ENCODE measurements at regions not wholly inside any gene's neighbourhood (a gene's known extent, or its start where the extent isn't known, plus 50 kb on each side); places are given as distances from the start of the nearest gene placed in this dataset.
"Not testable (repeated sequence)": the region's sequence is repeated elsewhere in the genome, so short reads cannot be mapped to it uniquely, and the experiment has no call there.

DNA sequence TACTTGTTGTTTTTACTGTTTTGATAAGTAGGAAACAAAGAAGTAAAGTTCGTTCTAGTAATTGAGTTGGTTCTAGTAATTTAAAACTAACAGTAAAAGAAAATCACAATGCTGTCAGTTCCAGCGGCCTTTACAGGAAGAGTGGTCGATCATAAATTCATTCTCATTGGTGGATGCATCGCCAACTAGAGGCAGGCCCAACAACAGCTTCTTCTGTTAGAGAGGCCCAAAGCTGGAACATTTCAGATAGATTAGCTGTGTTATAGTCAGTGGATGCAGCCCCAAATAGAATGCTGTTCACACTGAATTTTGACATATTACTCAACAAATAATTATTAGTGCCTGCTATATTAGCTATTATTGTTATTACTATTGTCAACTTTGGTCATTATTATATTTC is 80.8 kb downstream of the ARRDC3 start:
- no peaks in the 10 kb centered on the region for H3K36me3 ChIP-seq (ENCODE audit: insufficient read depth, low read length)
- H3K4me3 ChIP-seq (ENCODE audit: low read length) = no peak overlapping the region
- no peak overlapping the region for H3K4me2 ChIP-seq (ENCODE audit: low read length)
- no peak overlapping the region for H3K9ac ChIP-seq (ENCODE audit: low read depth, low read length)
- H3K4me1 ChIP-seq (ENCODE audit: control insufficient read depth, insufficient read depth, low read length) = peaks cover 21% of the 10 kb centered on the region
- H3K27me3 ChIP-seq (ENCODE audit: control insufficient read depth, insufficient read depth, low read length) = no peaks in the 10 kb centered on the region
- no peaks in the 10 kb centered on the region for H3K9me3 ChIP-seq (replicated peaks; ENCODE audit: low read length)

DNA sequence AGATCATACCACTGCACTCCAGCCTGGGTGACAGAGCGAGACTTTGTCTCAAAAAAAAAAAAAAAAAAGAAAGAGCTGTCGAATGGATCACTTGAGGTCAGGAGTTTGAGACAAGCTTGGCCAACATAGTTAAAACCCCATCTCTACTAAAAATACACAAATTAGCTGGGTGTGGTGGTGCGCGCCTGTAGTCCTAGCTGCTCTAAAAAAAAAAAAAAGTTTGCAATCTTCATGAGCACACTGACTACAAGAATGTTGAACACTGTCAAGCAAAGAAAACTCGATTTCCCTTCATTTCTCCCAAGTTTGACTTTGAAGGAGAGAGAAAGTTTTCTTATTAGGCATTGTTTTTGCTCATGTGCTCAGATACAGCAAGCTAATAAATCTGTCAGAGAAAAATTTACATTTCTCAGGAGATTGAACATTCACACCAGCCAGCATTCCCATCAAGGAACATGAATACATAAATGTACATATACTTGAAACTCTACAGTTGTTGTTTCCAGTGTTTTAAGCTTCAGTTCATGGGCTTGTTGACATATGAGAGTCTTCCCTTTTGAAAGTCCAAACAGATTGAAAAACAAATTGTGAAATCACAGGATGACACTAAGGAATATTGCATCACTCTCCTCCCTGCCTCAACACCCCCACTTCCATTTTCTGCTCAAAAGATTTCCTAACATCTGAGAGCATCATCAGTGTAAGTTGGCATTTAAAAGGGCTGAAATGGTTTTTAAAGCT is 81.8 kb downstream of the ARRDC3 start:
- H3K27me3 ChIP-seq (ENCODE audit: control insufficient read depth, insufficient read depth, low read length) = no peaks in the 10 kb centered on the region
- H3K9me3 ChIP-seq (replicated peaks; ENCODE audit: low read length) = no peaks in the 10 kb centered on the region
- no peaks in the 10 kb centered on the region for H3K36me3 ChIP-seq (ENCODE audit: insufficient read depth, low read length)
- H3K4me1 ChIP-seq (ENCODE audit: control insufficient read depth, insufficient read depth, low read length) = peaks cover 22% of the 10 kb centered on the region
- no peak overlapping the region for H3K9ac ChIP-seq (ENCODE audit: low read depth, low read length)
- H3K4me2 ChIP-seq (ENCODE audit: low read length) = no peak overlapping the region
- no peak overlapping the region for H3K4me3 ChIP-seq (ENCODE audit: low read length)

DNA sequence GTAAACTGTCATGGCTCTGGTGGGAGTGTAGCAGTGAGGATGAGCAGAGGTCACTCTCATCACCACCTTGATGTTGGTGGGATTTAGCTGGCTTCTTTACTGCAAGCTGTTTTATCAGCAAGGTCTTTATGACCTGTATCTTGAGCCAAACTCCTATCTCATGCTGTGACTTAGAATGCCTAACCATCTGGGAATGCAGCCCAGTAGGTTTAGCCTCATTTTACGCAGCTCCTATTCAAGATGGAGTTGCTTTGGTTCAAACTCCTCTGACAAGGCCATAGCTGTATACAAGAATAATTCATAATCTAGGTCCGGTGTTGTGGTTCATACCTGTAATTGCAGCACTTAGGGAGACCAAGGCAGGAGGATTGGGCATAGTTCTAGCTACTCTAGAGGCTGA is 85.1 kb downstream of the ARRDC3 start:
- H3K4me1 ChIP-seq (ENCODE audit: control insufficient read depth, insufficient read depth, low read length) = peaks cover 33% of the 10 kb centered on the region
- no peak overlapping the region for H3K9ac ChIP-seq (ENCODE audit: low read depth, low read length)
- no peak overlapping the region for H3K4me3 ChIP-seq (ENCODE audit: low read length)
- no peaks in the 10 kb centered on the region for H3K9me3 ChIP-seq (replicated peaks; ENCODE audit: low read length)
- H3K27me3 ChIP-seq (ENCODE audit: control insufficient read depth, insufficient read depth, low read length) = no peaks in the 10 kb centered on the region
- H3K4me2 ChIP-seq (ENCODE audit: low read length) = no peak overlapping the region
- no peaks in the 10 kb centered on the region for H3K36me3 ChIP-seq (ENCODE audit: insufficient read depth, low read length)

DNA sequence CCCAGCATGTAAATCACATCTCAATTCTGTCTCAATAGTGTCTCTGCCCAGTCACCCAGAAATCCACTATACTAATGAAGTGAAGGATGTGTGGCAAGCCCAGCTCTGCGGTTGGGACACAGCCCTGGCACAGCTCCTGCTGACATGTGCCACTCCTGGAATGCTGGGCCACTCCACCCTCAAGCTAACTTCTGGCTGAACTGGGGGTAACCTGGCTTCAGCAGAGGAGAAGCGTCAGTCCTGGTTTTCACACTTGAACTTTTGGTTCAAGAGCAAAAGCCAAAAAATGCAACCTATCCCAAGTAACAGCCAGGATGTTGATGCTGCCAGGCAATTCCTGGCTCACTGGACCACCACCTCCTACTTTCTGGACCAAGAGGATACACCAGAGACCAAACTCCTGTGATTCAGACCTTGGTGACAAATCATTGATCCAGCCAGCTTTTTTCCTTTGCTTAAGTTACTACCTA is 86.4 kb downstream of the ARRDC3 start:
- H3K4me1 ChIP-seq (ENCODE audit: control insufficient read depth, insufficient read depth, low read length) = peaks cover 33% of the 10 kb centered on the region
- peak overlapping the region; percentile 6 for H3K4me2 ChIP-seq (ENCODE audit: low read length)
- H3K27me3 ChIP-seq (ENCODE audit: control insufficient read depth, insufficient read depth, low read length) = no peaks in the 10 kb centered on the region
- no peak overlapping the region for H3K4me3 ChIP-seq (ENCODE audit: low read length)
- H3K9me3 ChIP-seq (replicated peaks; ENCODE audit: low read length) = no peaks in the 10 kb centered on the region
- no peaks in the 10 kb centered on the region for H3K36me3 ChIP-seq (ENCODE audit: insufficient read depth, low read length)
- peak overlapping the region; percentile 56 for H3K9ac ChIP-seq (ENCODE audit: low read depth, low read length)

DNA sequence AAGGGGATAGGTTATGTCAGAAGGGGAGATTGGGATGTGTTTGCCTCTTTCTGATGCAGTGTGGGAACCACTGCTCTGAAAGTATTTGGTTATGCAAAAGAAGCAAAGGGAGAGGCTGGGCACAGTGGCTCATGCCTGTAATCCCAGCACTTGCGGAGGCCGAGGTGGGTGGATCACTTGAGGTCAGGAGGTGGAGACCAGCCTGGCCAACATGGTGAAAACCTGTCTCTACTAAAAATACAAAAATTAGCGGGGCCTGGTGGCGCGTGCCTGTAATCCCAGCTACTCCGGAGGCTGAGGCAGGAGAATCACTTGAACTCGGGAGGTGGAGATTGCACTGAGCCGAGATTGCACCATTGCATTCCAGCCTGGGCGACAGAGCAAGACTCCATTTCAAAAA is 87.0 kb downstream of the ARRDC3 start:
- not testable (repeated sequence) for H3K36me3 ChIP-seq (ENCODE audit: insufficient read depth, low read length); H3K9me3 ChIP-seq (replicated peaks; ENCODE audit: low read length); H3K4me3 ChIP-seq (ENCODE audit: low read length); H3K27me3 ChIP-seq (ENCODE audit: control insufficient read depth, insufficient read depth, low read length)
- Histone ChIP-seq H3K4me2 (ENCODE audit: low read length) (peak overlapping the region; percentile 6), H3K4me1 (ENCODE audit: control insufficient read depth, insufficient read depth, low read length) (peaks cover 27% of the 10 kb centered on the region), H3K9ac (ENCODE audit: low read depth, low read length) (peak overlapping the region; percentile 56)

DNA sequence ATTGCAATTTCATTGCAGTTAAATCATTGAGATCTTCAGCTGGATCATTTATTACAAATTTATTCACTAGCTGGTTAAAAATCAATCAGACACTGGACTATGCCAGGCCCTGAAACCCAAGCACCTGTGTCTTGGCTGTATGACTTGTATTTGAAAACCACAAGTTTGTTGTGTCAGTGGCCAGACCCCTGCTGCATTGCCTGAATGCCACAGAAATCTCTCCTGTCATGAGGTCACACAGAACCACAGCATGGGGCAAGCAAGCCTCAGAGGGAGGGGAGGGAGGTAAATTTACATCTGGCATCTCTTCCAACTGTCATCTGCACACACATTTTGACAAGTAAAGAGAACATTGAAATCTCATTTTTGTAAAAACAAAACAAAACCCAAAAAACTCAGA is 90.0 kb downstream of the ARRDC3 start:
- H3K4me1 ChIP-seq (ENCODE audit: control insufficient read depth, insufficient read depth, low read length) = peaks cover 26% of the 10 kb centered on the region
- H3K4me2 ChIP-seq (ENCODE audit: low read length) = no peak overlapping the region
- H3K4me3 ChIP-seq (ENCODE audit: low read length) = no peak overlapping the region
- no peaks in the 10 kb centered on the region for H3K27me3 ChIP-seq (ENCODE audit: control insufficient read depth, insufficient read depth, low read length)
- no peaks in the 10 kb centered on the region for H3K9me3 ChIP-seq (replicated peaks; ENCODE audit: low read length)
- H3K9ac ChIP-seq (ENCODE audit: low read depth, low read length) = no peak overlapping the region
- H3K36me3 ChIP-seq (ENCODE audit: insufficient read depth, low read length) = no peaks in the 10 kb centered on the region

DNA sequence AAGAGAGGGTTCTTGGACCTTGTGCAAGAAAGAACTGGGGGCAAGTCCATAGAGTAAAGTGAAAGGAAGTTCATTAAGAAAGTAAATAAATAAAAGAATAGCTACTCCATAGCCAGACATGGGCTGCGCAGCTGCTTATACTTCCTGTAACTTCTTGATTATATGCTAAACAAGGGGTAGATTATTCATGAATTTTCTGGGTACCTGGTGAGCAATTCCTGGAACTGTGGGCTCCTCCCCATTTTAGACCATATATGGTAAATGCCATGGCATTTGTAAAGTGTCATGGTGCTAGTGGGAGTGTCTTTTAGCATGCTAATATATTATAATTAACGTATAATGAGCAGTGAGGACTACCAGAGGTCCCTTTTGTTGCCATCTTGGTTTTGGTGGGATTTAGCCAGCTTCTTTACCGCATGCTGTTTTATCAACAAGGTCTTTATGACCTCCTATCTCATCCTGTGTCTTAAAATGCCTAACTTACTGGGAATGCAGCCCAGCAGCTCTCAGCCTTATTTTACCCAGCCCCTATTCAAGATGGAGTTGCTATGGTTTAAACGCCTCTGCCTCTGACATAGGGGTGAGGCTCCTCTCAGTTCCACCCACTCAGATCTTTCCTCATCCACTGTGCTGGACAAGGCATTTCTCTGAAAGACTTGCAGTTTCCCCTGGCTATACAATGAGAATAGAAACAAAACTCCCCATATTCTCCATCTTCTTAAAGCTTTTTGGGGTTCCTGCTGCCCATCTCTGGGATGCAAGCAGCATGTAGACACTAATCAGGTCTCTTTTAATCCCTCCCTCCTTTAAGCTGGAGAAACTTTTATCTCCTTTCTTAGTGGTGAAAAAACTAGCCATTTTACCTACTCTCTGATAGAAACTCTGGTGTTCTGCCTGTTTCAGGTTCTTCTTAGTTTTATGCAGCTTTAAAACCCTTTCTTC is 91.2 kb downstream of the ARRDC3 start:
- Histone ChIP-seq H3K4me2 (ENCODE audit: low read length) (no peak overlapping the region), H3K9me3 (replicated peaks; ENCODE audit: low read length) (no peaks in the 10 kb centered on the region), H3K36me3 (ENCODE audit: insufficient read depth, low read length) (no peaks in the 10 kb centered on the region), H3K4me3 (ENCODE audit: low read length) (no peak overlapping the region), H3K9ac (ENCODE audit: low read depth, low read length) (no peak overlapping the region), H3K27me3 (ENCODE audit: control insufficient read depth, insufficient read depth, low read length) (no peaks in the 10 kb centered on the region), H3K4me1 (ENCODE audit: control insufficient read depth, insufficient read depth, low read length) (peaks cover 20% of the 10 kb centered on the region)

DNA sequence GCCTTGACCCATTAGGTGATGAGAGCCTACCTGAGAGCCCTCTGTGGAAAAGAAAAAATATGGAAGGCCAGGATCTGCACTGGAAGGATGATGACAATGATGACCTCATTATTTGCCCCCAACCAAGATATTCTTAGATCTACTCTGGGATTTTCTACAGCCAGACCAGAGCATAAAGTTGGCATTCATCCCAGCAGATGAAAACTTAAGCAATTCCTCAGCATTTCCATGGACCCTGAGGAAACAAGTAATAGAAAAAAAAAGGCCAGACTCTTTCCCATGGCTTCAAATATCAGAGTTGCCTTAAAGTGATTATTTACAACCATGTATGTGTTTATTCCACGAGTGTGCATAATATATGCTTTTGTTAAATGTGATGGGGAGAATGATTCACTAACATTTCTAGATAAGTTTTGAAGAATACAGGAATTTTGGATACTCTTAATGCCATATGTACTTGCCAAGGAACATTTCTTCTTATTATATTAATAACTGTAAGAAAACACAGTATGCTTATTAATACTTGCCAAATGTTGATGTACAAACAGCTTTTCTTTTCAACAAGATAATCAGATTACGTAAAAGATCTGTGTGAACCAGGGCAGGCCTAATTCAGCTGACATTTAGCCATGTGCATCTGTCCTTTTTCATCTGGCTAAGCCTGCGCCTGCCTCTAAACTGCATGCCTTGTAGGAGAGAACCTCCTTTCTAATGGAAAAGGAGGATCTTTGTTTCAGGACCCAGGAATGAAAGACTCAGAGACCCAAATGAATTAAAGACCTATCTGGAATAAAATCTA is 94.8 kb downstream of the ARRDC3 start:
- Histone ChIP-seq H3K9me3 (replicated peaks; ENCODE audit: low read length) (no peaks in the 10 kb centered on the region), H3K4me1 (ENCODE audit: control insufficient read depth, insufficient read depth, low read length) (peaks cover 17% of the 10 kb centered on the region), H3K4me3 (ENCODE audit: low read length) (no peak overlapping the region), H3K36me3 (ENCODE audit: insufficient read depth, low read length) (no peaks in the 10 kb centered on the region), H3K9ac (ENCODE audit: low read depth, low read length) (no peak overlapping the region), H3K27me3 (ENCODE audit: control insufficient read depth, insufficient read depth, low read length) (no peaks in the 10 kb centered on the region), H3K4me2 (ENCODE audit: low read length) (no peak overlapping the region)

DNA sequence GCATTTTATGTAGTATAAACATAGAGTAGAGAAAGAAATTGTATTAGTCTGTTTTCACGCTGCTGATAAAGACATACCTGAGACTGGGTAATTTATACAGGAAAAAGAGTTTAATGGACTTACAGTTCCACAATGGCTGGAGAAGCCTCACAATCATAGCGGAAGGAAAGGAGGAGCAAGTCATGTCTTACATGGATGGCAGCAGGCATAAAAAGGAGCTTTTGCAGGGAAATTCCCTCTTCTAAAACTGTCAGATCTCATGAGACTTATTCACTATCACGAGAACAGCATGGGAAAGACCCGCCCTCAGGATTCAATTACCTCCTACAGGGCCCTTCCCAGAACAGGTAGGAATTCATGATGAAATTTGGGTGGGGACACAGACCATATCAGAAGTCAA is 98.1 kb downstream of the ARRDC3 start:
- H3K4me1 ChIP-seq (ENCODE audit: control insufficient read depth, insufficient read depth, low read length) = peaks cover 32% of the 10 kb centered on the region
- not testable (repeated sequence) for H3K4me3 ChIP-seq (ENCODE audit: low read length); H3K4me2 ChIP-seq (ENCODE audit: low read length); H3K9me3 ChIP-seq (replicated peaks; ENCODE audit: low read length); H3K36me3 ChIP-seq (ENCODE audit: insufficient read depth, low read length); H3K27me3 ChIP-seq (ENCODE audit: control insufficient read depth, insufficient read depth, low read length); H3K9ac ChIP-seq (ENCODE audit: low read depth, low read length)

DNA sequence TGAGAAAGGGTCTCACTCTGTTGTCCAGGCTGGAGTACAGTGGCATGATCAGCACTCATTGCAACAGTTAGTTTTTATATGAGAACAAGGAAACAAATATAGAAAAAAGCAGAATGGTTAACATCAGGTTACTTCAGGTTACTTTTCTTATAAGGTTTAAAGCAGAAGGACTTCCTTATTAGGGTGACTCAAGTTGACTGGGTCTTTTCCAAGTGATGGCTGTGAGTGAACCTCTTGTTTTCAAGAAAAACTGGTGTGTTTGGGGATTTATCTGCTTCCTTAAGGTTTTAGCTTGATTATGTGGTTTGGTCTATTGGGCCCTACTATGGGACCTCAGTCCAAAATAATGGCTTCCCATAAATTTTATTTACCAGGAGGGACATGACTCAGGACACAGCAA is 99.2 kb downstream of the ARRDC3 start:
- no peak overlapping the region for H3K4me2 ChIP-seq (ENCODE audit: low read length)
- H3K4me3 ChIP-seq (ENCODE audit: low read length) = no peak overlapping the region
- peaks cover 42% of the 10 kb centered on the region for H3K4me1 ChIP-seq (ENCODE audit: control insufficient read depth, insufficient read depth, low read length)
- H3K9ac ChIP-seq (ENCODE audit: low read depth, low read length) = peak overlapping the region; percentile 41
- no peaks in the 10 kb centered on the region for H3K9me3 ChIP-seq (replicated peaks; ENCODE audit: low read length)
- no peaks in the 10 kb centered on the region for H3K36me3 ChIP-seq (ENCODE audit: insufficient read depth, low read length)
- H3K27me3 ChIP-seq (ENCODE audit: control insufficient read depth, insufficient read depth, low read length) = no peaks in the 10 kb centered on the region

DNA sequence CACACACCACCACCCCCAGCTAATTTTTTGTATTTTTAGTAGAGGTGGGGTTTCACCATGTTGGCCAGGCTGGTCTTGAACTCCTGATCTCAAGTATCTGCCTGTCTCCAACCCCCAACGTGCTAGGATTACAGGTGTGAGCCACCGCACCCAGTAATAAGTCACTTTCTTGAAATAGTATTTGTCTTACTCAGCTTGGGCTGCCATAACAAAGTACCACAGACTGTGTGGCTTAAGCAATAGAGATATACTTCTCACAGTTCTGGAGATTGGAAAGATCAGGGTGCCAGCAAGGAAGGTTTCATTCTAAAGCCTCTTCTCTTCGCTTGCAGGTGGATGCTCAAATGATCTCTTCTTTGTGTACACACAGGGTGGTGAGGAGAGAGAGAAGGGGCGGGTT is 99.8 kb downstream of the ARRDC3 start:
- Histone ChIP-seq H3K36me3 (ENCODE audit: insufficient read depth, low read length) (no peaks in the 10 kb centered on the region), H3K4me1 (ENCODE audit: control insufficient read depth, insufficient read depth, low read length) (peaks cover 42% of the 10 kb centered on the region), H3K9me3 (replicated peaks; ENCODE audit: low read length) (no peaks in the 10 kb centered on the region), H3K9ac (ENCODE audit: low read depth, low read length) (peak overlapping the region; percentile 4), H3K4me2 (ENCODE audit: low read length) (no peak overlapping the region), H3K4me3 (ENCODE audit: low read length) (no peak overlapping the region), H3K27me3 (ENCODE audit: control insufficient read depth, insufficient read depth, low read length) (no peaks in the 10 kb centered on the region)

Data from skeletal muscle satellite cell (primary cell).